Endothelial cell of umbilical vein (primary cell): ENCODE measurements at regions not wholly inside any gene's neighbourhood (a gene's known extent, or its start where the extent isn't known, plus 50 kb on each side); places are given as distances from the start of the nearest gene placed in this dataset.

Source experiments
- BruUV-seq: library from RNA; stranded (reverse); fragments of 400-500 nt; replicated peaks from 2 replicates; lab custom pipeline; 2021; lab: Mats Ljungman, UMichigan
- CTCF ChIA-PET: fragments of 300-600, 350-600 bp; sonication (Branson Sonifier 250); formaldehyde crosslinking; loops from one replicate; lab custom pipeline; 2021; ENCODE audit warnings: antibody characterized with exemption, inconsistent platforms; lab: Charles Lee
- POLR2A ChIA-PET: fragments of 300-600, 350-600 bp; sonication (Branson Sonifier 250); formaldehyde crosslinking; loops from one replicate; lab custom pipeline; 2021; ENCODE audit warnings: antibody characterized with exemption, inconsistent platforms; lab: Charles Lee
- DNase-seq: peaks from one replicate; pipeline ENCODE4 v3.0.0-alpha.2; 2011; ENCODE audit warnings: low read depth, low spot score
- FAIRE-seq: peaks from 2 replicates; lab custom pipeline; 2011; peaks lifted over from hg19 to GRCh38; lab: Jason Lieb, UNC
- H2AFZ ChIP-seq: 2 replicates; pipeline ENCODE4 v1.6.0; 2012; ENCODE audit warnings: low read depth, low read length, control low read depth, inconsistent platforms
- H3K27ac ChIP-seq: 2 replicates; pipeline ENCODE4 v1.5.1; 2011; ENCODE audit warnings: low read depth, mild to moderate bottlenecking, control low read depth, low read length, moderate library complexity; ENCODE audit not compliant: insufficient read depth
- H3K27me3 ChIP-seq, 2 experiments: 2 replicates each; pipeline versions ENCODE4 v1.6.0 to v1.6.1; 2011; ENCODE audit warnings: low read length in 2 of 2, mixed read lengths in 1 of 2; ENCODE audit not compliant: control insufficient read depth in 2 of 2, insufficient read depth in 2 of 2
- H3K36me3 ChIP-seq, 2 experiments: 2 replicates in 1 of 2; 3 replicates in 1 of 2; pipeline ENCODE4 v1.5.1; 2011; ENCODE audit warnings: low read length in 2 of 2, mild to moderate bottlenecking in 1 of 2, moderate library complexity in 1 of 2; ENCODE audit not compliant: control insufficient read depth in 2 of 2, insufficient read depth in 2 of 2; ENCODE audit errors: extremely low read depth in 1 of 2
- H3K4me1 ChIP-seq: 3 replicates; pipeline ENCODE4 v1.5.1; 2011; ENCODE audit warnings: mild to moderate bottlenecking, low read length; ENCODE audit not compliant: control insufficient read depth, insufficient read depth; ENCODE audit errors: extremely low read depth
- H3K4me2 ChIP-seq: 2 replicates; pipeline ENCODE4 v1.6.1; 2011; ENCODE audit warnings: low read length, control low read depth, mixed read lengths; ENCODE audit not compliant: insufficient read depth
- H3K4me3 ChIP-seq, 3 experiments: fragments of 200-600 bp in 1 of 3; sonication (generic), shearing (Covaris generic) in 1 of 3; replicated peaks in 1 of 3; 2 replicates each; pipeline ENCODE4 v1.5.1; 2011 to 2016; ENCODE audit warnings: control low read depth in 3 of 3, low read length in 3 of 3, mild to moderate bottlenecking in 2 of 3, inconsistent platforms in 1 of 3, low read depth in 1 of 3, moderate library complexity in 1 of 3; ENCODE audit not compliant: insufficient read depth in 1 of 3
- H3K79me2 ChIP-seq: 2 replicates; pipeline ENCODE4 v1.6.0; 2012; ENCODE audit warnings: low read length, inconsistent platforms; ENCODE audit not compliant: control insufficient read depth, insufficient read depth
- H3K9ac ChIP-seq: replicated peaks from 2 replicates; pipeline ENCODE3; 2011; ENCODE audit warnings: low read length, control low read depth; ENCODE audit not compliant: insufficient read depth; ENCODE audit errors: extremely low read depth
- H3K9me1 ChIP-seq: replicated peaks from 3 replicates; pipeline ENCODE4 v1.6.0; 2011; ENCODE audit warnings: mild to moderate bottlenecking, low read length; ENCODE audit not compliant: control insufficient read depth, insufficient read depth; ENCODE audit errors: extremely low read depth
- H3K9me3 ChIP-seq: replicated peaks from 2 replicates; pipeline ENCODE4 v1.5.1; 2012; ENCODE audit warnings: low read length, inconsistent platforms; ENCODE audit not compliant: control insufficient read depth, insufficient read depth
- H4K20me1 ChIP-seq: replicated peaks from 2 replicates; pipeline ENCODE3; 2011; ENCODE audit warnings: mild to moderate bottlenecking, low read length; ENCODE audit not compliant: control insufficient read depth, insufficient read depth; ENCODE audit errors: extremely low read depth
- EZH2 ChIP-seq: IDR thresholded peaks from 2 replicates; pipeline ENCODE4 v1.6.1; 2012; ENCODE audit warnings: borderline replicate concordance, low read depth, mild to moderate bottlenecking, moderate library complexity, low read length, inconsistent platforms; ENCODE audit not compliant: severe bottlenecking
- GATA2 ChIP-seq: IDR thresholded peaks from 2 replicates; pipeline ENCODE4 v1.7.0; 2011; ENCODE audit warnings: low read depth, mild to moderate bottlenecking, moderate library complexity, mixed read lengths, low read length; ENCODE audit not compliant: insufficient read length, insufficient read depth
- POLR2A ChIP-seq: IDR thresholded peaks from 2 replicates; pipeline ENCODE4 v1.6.1; 2012; ENCODE audit warnings: low read depth, mild to moderate bottlenecking, control low read depth, low read length
- POLR2AphosphoS5 ChIP-seq: IDR thresholded peaks from 2 replicates; pipeline ENCODE4 v1.6.1; 2012; ENCODE audit warnings: low read depth, mild to moderate bottlenecking, control low read depth, low read length, moderate library complexity; ENCODE audit not compliant: insufficient read depth
- dilution Hi-C: fragments of 300-500 bp; cut with MboI; formaldehyde crosslinking; loops from one replicate; pipeline ENCODE4 v1.15.0; 2019; ENCODE audit warnings: low sequenced_read_pairs; ENCODE audit not compliant: extremely low pct_ligation_motif_present
- intact Hi-C: fragments of 100-400 bp; cut with micrococcal nuclease; formaldehyde crosslinking; loops from one replicate; pipeline ENCODE4 v1.10.0; 2022

- CTCF ChIA-PET: no interaction called here
Observed at GRCh38 chr17:15006421-15007128, 258.6 kb downstream of the PMP22 start.

GRCh38 chr17:15000661-15001060 is 264.5 kb downstream of the PMP22 start:
- intact Hi-C loops: no loop called here
- dilution Hi-C loops: no loop called here
- Histone ChIP-seq H3K79me2 (no peaks in the 10 kb centered on the region), H3K4me2 (no peak overlapping the region), H3K4me1 (no peaks in the 10 kb centered on the region), H3K4me3 (no peak overlapping the region), H3K9ac (no peak overlapping the region), H3K36me3 (no peaks in the 10 kb centered on the region), H2AFZ (no peak overlapping the region), H3K9me3 (peaks cover 2% of the 10 kb centered on the region), H4K20me1 (no peaks in the 10 kb centered on the region), H3K27ac (no peak overlapping the region), H3K9me1 (no peaks in the 10 kb centered on the region), H3K27me3 (no peaks in the 10 kb centered on the region)
- CTCF ChIA-PET: no interaction called here
- TF ChIP-seq POLR2A (no peak), GATA2 (no peak), POLR2AphosphoS5 (no peak), EZH2 (no peak)
- POLR2A ChIA-PET: no interaction called here
- FAIRE-seq (no peak), DNase-seq (no peak)
- BruUV-seq: no TSS peak

More at GRCh38 chr17:15006421-15007128, 258.6 kb downstream of the PMP22 start:
- H3K4me3 ChIP-seq: no peak overlapping the region
- no peak overlapping the region for H2AFZ ChIP-seq
- no peaks in the 10 kb centered on the region for H3K9me1 ChIP-seq
- H3K36me3 ChIP-seq: no peaks in the 10 kb centered on the region
- no peak for TF ChIP-seq GATA2
- no TSS peak for BruUV-seq
- no peak overlapping the region for H3K9ac ChIP-seq
- H3K27me3 ChIP-seq: no peaks in the 10 kb centered on the region
- no peaks in the 10 kb centered on the region for H3K4me1 ChIP-seq
- H3K27ac ChIP-seq: no peak overlapping the region
- dilution Hi-C loops: no loop called here
- no peak overlapping the region for H3K4me2 ChIP-seq
- intact Hi-C loops: no loop called here
- POLR2A ChIA-PET: no interaction called here
- no peaks in the 10 kb centered on the region for H3K79me2 ChIP-seq
- no peak for FAIRE-seq
- no peaks in the 10 kb centered on the region for H4K20me1 ChIP-seq
- H3K9me3 ChIP-seq: no peaks in the 10 kb centered on the region
- DNase-seq: no peak
